ENCODE measurements at regions not wholly inside any gene's neighbourhood (a gene's known extent, or its start where the extent isn't known, plus 50 kb on each side); places are given as distances from the start of the nearest gene placed in this dataset.

- TF ChIP-seq MAX (CRISPR knock-in tag; IDR thresholded peaks at IDR 0.05) (no peak), NR3C1 (CRISPR knock-in tag; conservative IDR thresholded peaks at IDR 0.05; ENCODE audit: low read depth) (no peak), CTCF (IDR thresholded peaks at IDR 0.05) (no peak), IRF1 (CRISPR knock-in tag; IDR thresholded peaks at IDR 0.05) (no peak), ZNF121 (CRISPR knock-in tag; IDR thresholded peaks at IDR 0.05) (no peak), TEAD4 (CRISPR knock-in tag; IDR thresholded peaks at IDR 0.05) (no peak), ZNF423 (CRISPR knock-in tag; IDR thresholded peaks at IDR 0.05) (no peak)
These were observed 169.9 kb upstream of the MAF start for GRCh38 chr16:79770244-79771064.

Data from WTC11 (cell line).